Gastrocnemius medialis (tissue), 4 donors: ENCODE measurements at regions not wholly inside any gene's neighbourhood (a gene's known extent, or its start where the extent isn't known, plus 50 kb on each side); places are given as distances from the start of the nearest gene placed in this dataset.
"Not testable (repeated sequence)": the region's sequence is repeated elsewhere in the genome, so short reads cannot be mapped to it uniquely, and the experiment has no call there.

ENCODE experiments used
- ATAC-seq, 2 donors: fragments of 150-250 bp; one replicate each; pipeline ENCODE4 v1.9.1; 2016
- DNase-seq, 2 donors: peaks; one replicate each; pipeline ENCODE4 v3.0.0-alpha.2; 2019
- H3K27ac ChIP-seq, 4 donors: fragments of 200-600 bp; sonication (generic); 1 replicate in 1 of 4; 2 replicates in 3 of 4; pipeline ENCODE4 v1.5.1; 2016 to 2018; ENCODE audit warnings: mild to moderate bottlenecking in 2 of 4, moderate library complexity in 1 of 4
- H3K27me3 ChIP-seq, 3 donors: fragments of 200-600 bp; sonication (generic) in 2 of 3; 1 replicate in 1 of 3; 2 replicates in 2 of 3; pipeline versions ENCODE4 v1.5.1 to v1.6.0; 2016 to 2019; ENCODE audit warnings: mild to moderate bottlenecking in 1 of 3, moderate library complexity in 1 of 3
- H3K36me3 ChIP-seq, 2 donors: fragments of 200-600 bp; sonication (generic) in 1 of 2; one replicate each; pipeline ENCODE4 v1.5.1; 2017 to 2018
- H3K4me1 ChIP-seq, 2 donors: fragments of 200-600 bp; sonication (generic) in 1 of 2; one replicate each; pipeline ENCODE4 v1.5.1; 2016 to 2017; ENCODE audit warnings: mild to moderate bottlenecking in 2 of 2
- H3K4me3 ChIP-seq, 4 donors: fragments of 200-600 bp; sonication (generic) in 3 of 4; 1 replicate in 1 of 4; 2 replicates in 3 of 4; pipeline ENCODE4 v1.5.1; 2016 to 2019; ENCODE audit warnings: mild to moderate bottlenecking in 2 of 4
- H3K9me3 ChIP-seq, 3 donors: fragments of 200-600 bp; sonication (generic) in 2 of 3; 1 replicate in 1 of 3; 2 replicates in 2 of 3; pipeline ENCODE4 v1.5.1; 2016 to 2019
- POLR2A ChIP-seq, 2 donors: fragments of 450-650 bp; IDR thresholded peaks; one replicate each; pipeline ENCODE4 v1.6.1; 2017; ENCODE audit warnings: antibody characterized with exemption in 2 of 2, mild to moderate bottlenecking in 2 of 2, moderate library complexity in 2 of 2
- in situ Hi-C, 4 donors: fragments of 200-750 bp; cut with MboI; loops; one replicate each; pipeline versions ENCODE4 v1.15.0 to v1.8.0; 2017; ENCODE audit warnings: low sequenced_read_pairs in 4 of 4
- intact Hi-C: fragments of 100-400 bp; cut with DNase I; formaldehyde crosslinking; loops from one replicate; pipeline ENCODE4 v1.15.1; 2023; ENCODE audit warnings: low total_unique reads
- TF ChIP-seq, protein P1 (sequence below), 5 experiments: fragments of 450-650 bp in 3 of 5; fragments of 200-600 bp in 2 of 5; sonication (generic) in 2 of 5; IDR thresholded peaks in 4 of 5; conservative IDR thresholded peaks in 1 of 5; 1 replicate in 4 of 5; 2 replicates in 1 of 5; pipeline ENCODE4 v1.5.1; 2016 to 2019; ENCODE audit warnings: antibody characterized with exemption in 5 of 5, mild to moderate bottlenecking in 3 of 5, moderate library complexity in 3 of 5

DNA sequence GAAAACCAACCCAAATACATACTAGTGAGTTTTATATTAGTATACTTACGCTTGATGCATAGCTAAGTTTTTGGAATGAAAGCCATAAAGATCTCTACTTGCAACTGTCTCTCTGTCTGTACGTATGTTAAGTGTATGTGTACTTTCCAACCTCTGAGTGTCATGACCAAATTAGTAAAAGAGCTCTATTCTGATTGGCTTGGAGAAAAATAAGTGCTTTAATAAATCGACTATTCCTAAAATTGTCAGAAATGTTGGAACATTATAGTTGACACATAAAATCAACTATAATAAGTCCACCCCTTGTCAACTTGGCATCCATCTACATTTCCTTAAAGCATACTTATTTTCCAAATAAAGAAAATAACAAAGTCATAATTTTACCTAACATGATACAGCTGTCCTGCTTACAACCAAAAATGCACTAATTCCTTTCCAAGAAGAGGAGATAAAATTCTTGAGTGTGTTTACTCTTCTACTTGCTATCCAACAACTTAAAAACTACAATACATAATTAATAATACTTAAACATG, 507.4 kb upstream of the ATP2B1 start:
- ATAC-seq, result no peak
- Histone ChIP-seq H3K36me3 (no peaks in the 10 kb centered on the region), H3K27ac (no peak overlapping the region), H3K4me1 (no peaks in the 10 kb centered on the region), H3K9me3 (no peaks in the 10 kb centered on the region), H3K4me3 (no peak overlapping the region), H3K27me3 (no peaks in the 10 kb centered on the region)
- no peak for DNase-seq
- TF ChIP-seq POLR2A (IDR thresholded peaks at IDR 0.05), result no peak
- TF ChIP-seq, protein P1, sequence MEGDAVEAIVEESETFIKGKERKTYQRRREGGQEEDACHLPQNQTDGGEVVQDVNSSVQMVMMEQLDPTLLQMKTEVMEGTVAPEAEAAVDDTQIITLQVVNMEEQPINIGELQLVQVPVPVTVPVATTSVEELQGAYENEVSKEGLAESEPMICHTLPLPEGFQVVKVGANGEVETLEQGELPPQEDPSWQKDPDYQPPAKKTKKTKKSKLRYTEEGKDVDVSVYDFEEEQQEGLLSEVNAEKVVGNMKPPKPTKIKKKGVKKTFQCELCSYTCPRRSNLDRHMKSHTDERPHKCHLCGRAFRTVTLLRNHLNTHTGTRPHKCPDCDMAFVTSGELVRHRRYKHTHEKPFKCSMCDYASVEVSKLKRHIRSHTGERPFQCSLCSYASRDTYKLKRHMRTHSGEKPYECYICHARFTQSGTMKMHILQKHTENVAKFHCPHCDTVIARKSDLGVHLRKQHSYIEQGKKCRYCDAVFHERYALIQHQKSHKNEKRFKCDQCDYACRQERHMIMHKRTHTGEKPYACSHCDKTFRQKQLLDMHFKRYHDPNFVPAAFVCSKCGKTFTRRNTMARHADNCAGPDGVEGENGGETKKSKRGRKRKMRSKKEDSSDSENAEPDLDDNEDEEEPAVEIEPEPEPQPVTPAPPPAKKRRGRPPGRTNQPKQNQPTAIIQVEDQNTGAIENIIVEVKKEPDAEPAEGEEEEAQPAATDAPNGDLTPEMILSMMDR (IDR thresholded peaks at IDR 0.05 in 4 of 5, conservative IDR thresholded peaks at IDR 0.05 in 1 of 5), result no peak
- intact Hi-C loops (no loop called here), in situ Hi-C loops (no loop called here)

DNA sequence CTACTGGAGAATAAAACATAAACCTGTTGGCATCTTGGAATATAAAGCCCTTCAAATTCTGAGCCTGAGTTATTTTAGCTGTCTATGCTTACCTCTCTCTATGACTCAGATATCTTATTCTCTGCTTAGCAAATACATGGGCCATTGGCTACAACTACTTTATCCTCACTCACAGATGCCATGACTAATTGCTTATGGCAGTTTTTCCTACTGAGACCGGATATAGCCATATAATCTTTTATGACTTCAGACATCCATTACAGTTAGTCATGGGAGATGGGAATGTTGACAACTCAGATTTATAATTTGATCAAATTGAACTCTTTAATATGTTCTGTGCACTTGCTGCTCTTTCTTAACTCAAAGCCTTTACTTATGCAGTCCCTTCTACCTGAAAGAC, 502.4 kb upstream of the ATP2B1 start:
- H3K4me1 ChIP-seq, result no peaks in the 10 kb centered on the region
- H3K9me3 ChIP-seq, result no peaks in the 10 kb centered on the region
- no peaks in the 10 kb centered on the region for H3K36me3 ChIP-seq
- DNase-seq, result no peak
- no peak overlapping the region for H3K4me3 ChIP-seq
- H3K27ac ChIP-seq, result no peak overlapping the region
- in situ Hi-C loops, result no loop called here
- no peak for ATAC-seq
- TF ChIP-seq POLR2A (IDR thresholded peaks at IDR 0.05), result no peak
- intact Hi-C loops, result no loop called here
- no peaks in the 10 kb centered on the region for H3K27me3 ChIP-seq

DNA sequence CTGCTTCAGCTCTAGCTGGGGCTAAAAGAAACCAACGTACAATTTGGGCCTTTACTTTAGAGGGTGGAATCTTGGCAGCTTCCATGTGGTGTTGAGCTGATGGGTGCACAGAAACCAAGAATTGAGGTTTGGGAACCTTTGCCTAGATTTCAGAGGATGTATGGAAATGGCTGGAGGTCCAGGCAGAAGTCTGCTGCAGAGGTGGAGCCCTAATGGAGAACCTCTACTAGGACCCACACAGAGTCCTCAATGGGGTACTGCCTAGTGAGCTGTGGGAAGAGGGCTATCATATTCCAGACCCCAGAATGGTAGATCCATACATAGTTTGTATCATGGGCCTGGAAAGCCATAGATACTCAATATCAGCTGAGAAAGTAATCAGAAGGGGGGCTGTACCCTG, 500.4 kb upstream of the ATP2B1 start:
- no peak for DNase-seq
- Histone ChIP-seq H3K9me3 (no peaks in the 10 kb centered on the region), H3K27ac (no peak overlapping the region), H3K36me3 (no peaks in the 10 kb centered on the region), H3K27me3 (no peaks in the 10 kb centered on the region), H3K4me1 (no peaks in the 10 kb centered on the region), H3K4me3 (no peak overlapping the region)
- in situ Hi-C loops (no loop called here), intact Hi-C loops (no loop called here)
- ATAC-seq, result no peak
- no peak for TF ChIP-seq POLR2A (IDR thresholded peaks at IDR 0.05)
- TF ChIP-seq, protein P1 (IDR thresholded peaks at IDR 0.05 in 4 of 5, conservative IDR thresholded peaks at IDR 0.05 in 1 of 5), result no peak

DNA sequence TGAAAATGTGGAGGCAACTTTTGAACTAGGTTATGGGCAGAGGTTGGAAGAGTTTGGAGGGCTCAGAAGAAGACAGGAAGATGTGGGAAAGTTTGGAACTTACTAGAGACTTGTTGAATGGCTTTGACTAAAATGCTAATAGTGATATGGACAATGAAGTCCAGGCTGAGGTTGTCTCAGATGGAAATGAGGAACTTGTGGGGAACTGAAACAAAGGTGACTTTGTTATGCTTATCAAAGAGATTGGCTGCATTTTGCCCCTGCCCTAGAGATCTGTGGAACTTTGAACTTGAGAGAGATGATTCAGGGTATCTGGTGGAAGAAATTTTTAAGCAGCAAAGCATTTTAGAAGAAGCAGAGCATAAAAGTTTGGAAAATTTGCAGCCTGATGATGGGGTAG, 499.7 kb upstream of the ATP2B1 start:
- in situ Hi-C loops, DNase-seq, ATAC-seq, H3K4me3 ChIP-seq, H3K27ac ChIP-seq, H3K4me1 ChIP-seq, H3K9me3 ChIP-seq, H3K36me3 ChIP-seq, intact Hi-C loops, H3K27me3 ChIP-seq: not testable (repeated sequence)

DNA sequence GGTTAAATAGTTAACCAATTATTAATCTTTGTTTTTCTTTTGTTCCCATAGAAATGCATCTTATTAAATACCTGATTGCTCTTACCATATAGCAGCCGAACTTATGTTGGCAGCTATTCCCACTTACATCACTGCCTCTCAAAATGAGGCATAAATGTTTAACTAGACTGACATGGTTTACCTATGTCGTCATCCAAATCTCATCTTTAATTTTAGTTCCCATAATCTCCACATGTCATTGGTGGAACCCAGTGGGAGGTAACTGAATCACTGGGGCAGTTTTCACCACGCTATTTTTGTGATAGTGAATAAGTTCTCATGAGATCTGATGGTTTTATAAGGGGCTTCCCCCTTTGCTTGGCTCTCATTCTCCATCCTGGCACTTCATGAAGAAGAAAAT, 499.2 kb upstream of the ATP2B1 start:
- H3K27me3 ChIP-seq, result no peaks in the 10 kb centered on the region
- no peaks in the 10 kb centered on the region for H3K9me3 ChIP-seq
- TF ChIP-seq, protein P1 (IDR thresholded peaks at IDR 0.05 in 4 of 5, conservative IDR thresholded peaks at IDR 0.05 in 1 of 5), result no peak
- no peak for TF ChIP-seq POLR2A (IDR thresholded peaks at IDR 0.05)
- no peak overlapping the region for H3K4me3 ChIP-seq
- DNase-seq, result no peak
- no peaks in the 10 kb centered on the region for H3K36me3 ChIP-seq
- no peak overlapping the region for H3K27ac ChIP-seq
- in situ Hi-C loops (no loop called here), intact Hi-C loops (no loop called here)
- ATAC-seq, result no peak
- no peaks in the 10 kb centered on the region for H3K4me1 ChIP-seq

DNA sequence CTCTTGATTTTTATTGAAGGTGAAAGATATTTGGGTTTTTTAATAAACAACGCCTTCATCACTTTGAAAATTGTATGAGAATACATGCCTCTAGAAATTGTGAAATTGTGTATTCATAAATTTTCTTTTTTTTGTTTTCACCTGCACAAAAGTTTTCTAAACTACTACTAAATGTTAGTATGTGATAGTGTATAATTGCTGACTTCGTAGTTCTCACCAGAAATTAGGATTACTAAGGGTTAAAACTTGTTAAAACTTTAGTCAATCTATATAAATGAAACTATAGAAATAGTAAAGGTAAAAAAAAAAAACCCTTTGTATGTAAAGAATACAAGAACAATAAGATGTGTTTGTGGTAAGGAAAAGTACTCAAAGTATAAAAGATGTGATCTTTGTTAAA, 496.5 kb upstream of the ATP2B1 start:
- H3K4me3 ChIP-seq, result no peak overlapping the region
- no peaks in the 10 kb centered on the region for H3K36me3 ChIP-seq
- no peaks in the 10 kb centered on the region for H3K4me1 ChIP-seq
- in situ Hi-C loops, result no loop called here
- intact Hi-C loops, result no loop called here
- no peak overlapping the region for H3K27ac ChIP-seq
- no peaks in the 10 kb centered on the region for H3K27me3 ChIP-seq
- no peak for TF ChIP-seq POLR2A (IDR thresholded peaks at IDR 0.05)
- TF ChIP-seq, protein P1 (IDR thresholded peaks at IDR 0.05 in 4 of 5, conservative IDR thresholded peaks at IDR 0.05 in 1 of 5), result no peak
- no peaks in the 10 kb centered on the region for H3K9me3 ChIP-seq
- DNase-seq, result no peak
- no peak for ATAC-seq
